Naive thymus-derived CD8-positive, alpha-beta T cell (primary cell): ENCODE measurements at regions not wholly inside any gene's neighbourhood (a gene's known extent, or its start where the extent isn't known, plus 50 kb on each side); places are given as distances from the start of the nearest gene placed in this dataset.
A peak's percentile ranks its signal among the peaks of the same experiment; 100 is the strongest.

Experiments used
- ATAC-seq, 2 donors: fragments of 150-1000 bp; cut with Tn5 transposase in 1 of 2; sonication (Bioruptor Pico), chemical (Tn5 transposase) in 1 of 2; 1 replicate in 1 of 2; 2 replicates in 1 of 2; pipeline ENCODE4 v1.10.0; 2021; ENCODE audit warnings: mild to moderate bottlenecking in 2 of 2, moderate library complexity in 2 of 2
- POLR2A ChIA-PET: fragments of 350-600 bp; sonication (Branson Sonifier 250); formaldehyde crosslinking; loops from one replicate; lab custom pipeline; 2021; ENCODE audit warnings: antibody characterized with exemption; lab: Charles Lee
- DNase-seq, 10 donors: peaks; one replicate each; pipeline versions ENCODE4 v3.0.0 to v3.0.0-alpha.2; 2020 to 2022
- H3K27ac Mint-ChIP-seq, 10 donors: one replicate each; pipeline ENCODE4 v1.8.0; 2020 to 2022; ENCODE audit warnings: mild to moderate bottlenecking in 10 of 10, mixed read lengths in 10 of 10, moderate library complexity in 4 of 10, inconsistent platforms in 1 of 10
- H3K27me3 Mint-ChIP-seq, 5 donors: one replicate each; pipeline ENCODE4 v1.8.0; 2021 to 2022; ENCODE audit warnings: mixed read lengths in 5 of 5
- H3K36me3 Mint-ChIP-seq, 3 donors: one replicate each; pipeline ENCODE4 v1.8.0; 2020 to 2022; ENCODE audit warnings: mixed read lengths in 3 of 3, mild to moderate bottlenecking in 2 of 3, inconsistent platforms in 1 of 3
- H3K4me1 Mint-ChIP-seq, 4 donors: one replicate each; pipeline ENCODE4 v1.8.0; 2021 to 2022; ENCODE audit warnings: mixed read lengths in 4 of 4
- H3K4me3 Mint-ChIP-seq, 10 donors: one replicate each; pipeline ENCODE4 v1.8.0; 2020 to 2022; ENCODE audit warnings: mild to moderate bottlenecking in 10 of 10, mixed read lengths in 10 of 10, moderate library complexity in 6 of 10, inconsistent platforms in 1 of 10
- H3K9me3 Mint-ChIP-seq, 9 donors: one replicate each; pipeline ENCODE4 v1.8.0; 2020 to 2022; ENCODE audit warnings: mixed read lengths in 9 of 9, mild to moderate bottlenecking in 3 of 9, inconsistent platforms in 1 of 9, moderate library complexity in 1 of 9

DNA sequence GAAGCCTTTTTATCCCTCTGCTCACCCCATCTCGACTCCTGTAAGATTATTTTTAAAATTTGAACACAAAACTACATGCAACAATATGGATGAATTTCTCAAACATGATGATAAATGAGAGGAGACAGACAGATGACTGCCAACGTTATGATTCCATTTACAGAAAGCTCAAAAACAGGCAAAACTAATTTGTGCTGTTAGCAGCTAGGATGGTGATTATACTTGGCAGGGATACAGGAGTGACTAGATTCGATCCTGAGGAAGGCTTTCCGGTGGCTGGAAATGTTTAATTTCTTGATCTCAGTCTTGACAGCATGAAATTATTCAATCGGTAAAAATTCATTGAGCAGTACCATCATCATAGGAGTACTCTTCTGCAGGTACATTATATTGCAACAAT lies 163.4 kb upstream of the SH3BP4 start:
- ATAC-seq (no peak), DNase-seq (no peak)
- Mint-ChIP-seq H3K9me3 (peaks cover 4 to 16% (median 11%) of the 10 kb centered on the region in 9 donors), H3K4me1 (no peaks in the 10 kb centered on the region), H3K36me3 (peaks cover 0 to 21% (median 0%) of the 10 kb centered on the region in 3 donors), H3K27me3 (peaks cover 7 to 34% (median 22%) of the 10 kb centered on the region in 5 donors), H3K27ac (no peak overlapping the region), H3K4me3 (no peak overlapping the region)
- POLR2A ChIA-PET, result no interaction called here

GRCh38 chr2:234787114-234787513 lies 164.7 kb upstream of the SH3BP4 start:
- Mint-ChIP-seq H3K4me3 (no peak overlapping the region), H3K4me1 (no peaks in the 10 kb centered on the region), H3K27ac (no peak overlapping the region), H3K27me3 (peaks cover 7 to 37% (median 22%) of the 10 kb centered on the region in 5 donors), H3K9me3 (peaks cover 11 to 28% (median 22%) of the 10 kb centered on the region in 9 donors), H3K36me3 (peaks cover 0 to 34% (median 0%) of the 10 kb centered on the region in 3 donors)
- POLR2A ChIA-PET, result no interaction called here
- ATAC-seq (no peak), DNase-seq (no peak)

DNA sequence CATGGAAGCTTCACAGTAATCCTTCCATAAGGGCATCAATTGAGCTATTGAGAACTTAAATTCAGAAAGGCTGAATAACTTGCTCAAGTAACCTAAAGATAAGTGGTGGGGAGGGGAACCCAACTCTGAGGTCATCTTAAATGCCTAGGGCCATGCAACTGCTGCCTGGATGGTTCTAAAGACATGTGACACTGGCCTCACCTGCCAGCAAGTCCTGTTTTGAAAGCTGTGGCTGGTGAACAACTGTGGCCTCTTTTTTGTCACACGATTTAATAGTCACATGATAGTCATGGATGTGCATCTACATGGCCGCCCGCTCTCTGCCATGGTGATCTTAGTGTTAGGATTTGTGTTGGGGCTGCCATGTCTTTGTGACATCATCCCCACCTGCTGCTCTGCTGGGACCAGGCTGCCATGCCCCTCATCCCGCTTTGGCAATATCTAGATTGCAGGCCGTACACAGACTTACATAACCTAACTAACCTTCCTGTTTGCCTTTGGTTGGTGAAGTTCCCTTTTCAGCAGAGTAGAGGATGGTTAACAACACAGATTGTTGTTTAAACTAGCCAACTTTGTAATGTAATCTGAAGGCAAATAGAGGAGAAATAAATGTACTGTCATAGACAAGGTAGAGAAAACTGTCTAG lies 177.9 kb upstream of the SH3BP4 start:
- Mint-ChIP-seq H3K9me3 (peaks cover 0 to 8% (median 0%) of the 10 kb centered on the region in 9 donors), H3K36me3 (no peaks in the 10 kb centered on the region), H3K4me3 (no peak overlapping the region), H3K27ac (no peak overlapping the region), H3K4me1 (peaks cover 0 to 2% (median 0%) of the 10 kb centered on the region in 4 donors), H3K27me3 (peaks cover 12 to 47% (median 32%) of the 10 kb centered on the region in 5 donors)
- no peak for DNase-seq
- no peak for ATAC-seq
- POLR2A ChIA-PET, result no interaction called here

GRCh38 chr2:234773129-234773528 lies 178.7 kb upstream of the SH3BP4 start:
- ATAC-seq (no peak), DNase-seq (no peak)
- H3K36me3 Mint-ChIP-seq, result no peaks in the 10 kb centered on the region
- no peak overlapping the region for H3K27ac Mint-ChIP-seq
- no peak overlapping the region for H3K4me3 Mint-ChIP-seq
- H3K27me3 Mint-ChIP-seq, result peaks cover 13 to 51% (median 32%) of the 10 kb centered on the region in 5 donors
- POLR2A ChIA-PET, result no interaction called here
- H3K4me1 Mint-ChIP-seq, result peaks cover 0 to 2% (median 0%) of the 10 kb centered on the region in 4 donors
- H3K9me3 Mint-ChIP-seq, result peaks cover 0 to 4% (median 0%) of the 10 kb centered on the region in 9 donors

GRCh38 chr2:234772733-234773060 lies 179.1 kb upstream of the SH3BP4 start:
- Mint-ChIP-seq H3K27ac (no peak overlapping the region), H3K27me3 (peaks cover 14 to 56% (median 32%) of the 10 kb centered on the region in 5 donors), H3K4me1 (peaks cover 0 to 2% (median 0%) of the 10 kb centered on the region in 4 donors), H3K4me3 (no peak overlapping the region), H3K9me3 (peaks cover 0 to 4% (median 0%) of the 10 kb centered on the region in 9 donors), H3K36me3 (no peaks in the 10 kb centered on the region)
- no peak for DNase-seq
- POLR2A ChIA-PET, result no interaction called here
- ATAC-seq, result no peak

GRCh38 chr2:234771980-234772732 lies 179.7 kb upstream of the SH3BP4 start:
- Mint-ChIP-seq H3K4me1 (peaks cover 0 to 2% (median 0%) of the 10 kb centered on the region in 4 donors), H3K27me3 (peaks cover 14 to 61% (median 32%) of the 10 kb centered on the region in 5 donors), H3K9me3 (peaks cover 0 to 4% (median 0%) of the 10 kb centered on the region in 9 donors), H3K27ac (no peak overlapping the region), H3K36me3 (no peaks in the 10 kb centered on the region), H3K4me3 (no peak overlapping the region)
- ATAC-seq (no peak), DNase-seq (no peak)
- POLR2A ChIA-PET, result no interaction called here

GRCh38 chr2:234771176-234771575 lies 180.6 kb upstream of the SH3BP4 start:
- DNase-seq, result no peak
- no peaks in the 10 kb centered on the region for H3K36me3 Mint-ChIP-seq
- H3K27me3 Mint-ChIP-seq, result peaks cover 12 to 56% (median 28%) of the 10 kb centered on the region in 5 donors
- ATAC-seq, result no peak
- H3K4me1 Mint-ChIP-seq, result no peaks in the 10 kb centered on the region
- no peak overlapping the region for H3K4me3 Mint-ChIP-seq
- POLR2A ChIA-PET, result no interaction called here
- H3K9me3 Mint-ChIP-seq, result no peaks in the 10 kb centered on the region
- H3K27ac Mint-ChIP-seq, result no peak overlapping the region

- Mint-ChIP-seq H3K27ac (no peak overlapping the region), H3K4me3 (no peak overlapping the region), H3K4me1 (no peaks in the 10 kb centered on the region), H3K36me3 (no peaks in the 10 kb centered on the region), H3K27me3 (peaks cover 15 to 57% (median 28%) of the 10 kb centered on the region in 5 donors), H3K9me3 (no peaks in the 10 kb centered on the region)
- DNase-seq (no peak), ATAC-seq (no peak)
- POLR2A ChIA-PET, result no interaction called here
Observed at GRCh38 chr2:234770715-234771141, 181.1 kb upstream of the SH3BP4 start.

- H3K36me3 Mint-ChIP-seq, result no peaks in the 10 kb centered on the region
- ATAC-seq, result no peak
- no peak overlapping the region for H3K4me3 Mint-ChIP-seq
- H3K4me1 Mint-ChIP-seq, result no peaks in the 10 kb centered on the region
- H3K27ac Mint-ChIP-seq, result peak overlapping the region in 1 of 10 donors; percentile 36
- POLR2A ChIA-PET, result no interaction called here
- peaks cover 0 to 2% (median 0%) of the 10 kb centered on the region in 9 donors for H3K9me3 Mint-ChIP-seq
- H3K27me3 Mint-ChIP-seq, result peaks cover 11 to 59% (median 32%) of the 10 kb centered on the region in 5 donors
- DNase-seq, result no peak
Observed at GRCh38 chr2:234770031-234770506, 181.7 kb upstream of the SH3BP4 start.

- Mint-ChIP-seq H3K36me3 (no peaks in the 10 kb centered on the region), H3K4me3 (no peak overlapping the region), H3K4me1 (no peaks in the 10 kb centered on the region), H3K27ac (peak overlapping the region in 1 of 10 donors; percentile 35), H3K9me3 (peaks cover 0 to 2% (median 0%) of the 10 kb centered on the region in 9 donors), H3K27me3 (peaks cover 9 to 58% (median 31%) of the 10 kb centered on the region in 5 donors)
- POLR2A ChIA-PET, result no interaction called here
- no peak for DNase-seq
- no peak for ATAC-seq
Observed at GRCh38 chr2:234768608-234769196, 183.1 kb upstream of the SH3BP4 start.

DNA sequence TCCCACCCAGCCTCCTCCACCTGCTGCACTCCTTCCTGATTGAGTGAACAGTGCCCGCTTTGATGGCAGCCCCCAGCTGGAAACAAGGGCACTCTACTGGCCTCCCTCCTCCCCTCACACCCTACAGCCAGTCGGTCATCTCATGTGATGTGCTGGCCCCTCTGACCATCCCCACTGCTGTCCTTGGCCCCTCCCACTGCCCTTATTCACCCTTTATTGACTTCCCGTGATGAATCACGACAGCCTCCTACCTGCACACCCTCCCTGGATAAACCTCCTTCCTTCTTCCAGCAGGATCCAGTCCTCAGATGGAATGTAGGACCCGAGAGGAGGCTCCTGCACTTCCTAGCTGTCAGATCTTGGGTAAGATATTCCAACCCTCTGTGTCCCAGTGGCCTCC lies 186.5 kb upstream of the SH3BP4 start:
- no peak for DNase-seq
- Mint-ChIP-seq H3K4me1 (no peaks in the 10 kb centered on the region), H3K4me3 (no peak overlapping the region), H3K9me3 (peaks cover 0 to 9% (median 2%) of the 10 kb centered on the region in 9 donors), H3K27ac (peak overlapping the region in 1 of 10 donors; percentile 15), H3K27me3 (peaks cover 8 to 35% (median 10%) of the 10 kb centered on the region in 5 donors), H3K36me3 (peaks cover 0 to 8% (median 0%) of the 10 kb centered on the region in 3 donors)
- ATAC-seq, result no peak
- POLR2A ChIA-PET, result no interaction called here

GRCh38 chr2:234764372-234764771 lies 187.4 kb upstream of the SH3BP4 start:
- Mint-ChIP-seq H3K4me3 (no peak overlapping the region), H3K9me3 (peaks cover 0 to 16% (median 3%) of the 10 kb centered on the region in 9 donors), H3K4me1 (no peaks in the 10 kb centered on the region), H3K27ac (no peak overlapping the region), H3K27me3 (peaks cover 6 to 28% (median 16%) of the 10 kb centered on the region in 5 donors), H3K36me3 (peaks cover 0 to 16% (median 0%) of the 10 kb centered on the region in 3 donors)
- DNase-seq, result no peak
- POLR2A ChIA-PET, result no interaction called here
- no peak for ATAC-seq
